OCI-LY7 (cell line): ENCODE measurements at regions not wholly inside any gene's neighbourhood (a gene's known extent, or its start where the extent isn't known, plus 50 kb on each side); places are given as distances from the start of the nearest gene placed in this dataset.

ENCODE experiments used
- BruUV-seq: library from RNA; stranded (reverse); fragments of 400-500 nt; replicated peaks from 2 replicates; lab custom pipeline; 2021; lab: Mats Ljungman, UMichigan
- CTCF ChIA-PET: fragments of 300-600 bp; sonication (Branson Sonifier 250); formaldehyde crosslinking; loops from one replicate; lab custom pipeline; 2022; ENCODE audit warnings: antibody characterized with exemption; ENCODE audit not compliant: unreplicated experiment; lab: Charles Lee
- POLR2A ChIA-PET: fragments of 300-600 bp; sonication (Branson Sonifier 250); formaldehyde crosslinking; loops from one replicate; lab custom pipeline; 2022; ENCODE audit warnings: antibody characterized with exemption; lab: Charles Lee
- DNase-seq: peaks from one replicate; pipeline ENCODE4 v3.0.0-alpha.2; 2015; ENCODE audit warnings: low spot score
- H2AFZ ChIP-seq: fragments of 200-600 bp; sonication (generic), shearing (Covaris generic); 2 replicates; pipeline ENCODE4 v1.6.1; 2014; ENCODE audit warnings: mild to moderate bottlenecking, antibody characterized with exemption, low read length, moderate library complexity
- H3K27ac ChIP-seq: fragments of 200-600 bp; sonication (generic); 2 replicates; pipeline ENCODE4 v1.5.1; 2014; ENCODE audit warnings: mixed run types, low read depth, mild to moderate bottlenecking, moderate library complexity, low read length, inconsistent platforms; ENCODE audit not compliant: poor library complexity, severe bottlenecking
- H3K36me3 ChIP-seq: fragments of 200-600 bp; sonication (generic); 2 replicates; pipeline ENCODE4 v1.6.1; 2014; ENCODE audit warnings: mild to moderate bottlenecking, antibody characterized with exemption, low read length, moderate library complexity, mixed read lengths; ENCODE audit not compliant: insufficient read depth
- H3K4me1 ChIP-seq: fragments of 200-600 bp; sonication (generic); 2 replicates; pipeline ENCODE4 v1.5.1; 2014; ENCODE audit warnings: mild to moderate bottlenecking, low read length; ENCODE audit not compliant: insufficient read depth, poor library complexity, severe bottlenecking
- H3K4me2 ChIP-seq: fragments of 200-600 bp; sonication (generic); 2 replicates; pipeline ENCODE4 v1.6.1; 2014; ENCODE audit warnings: mild to moderate bottlenecking, low read length
- H3K4me3 ChIP-seq: fragments of 200-600 bp; sonication (generic); 2 replicates; pipeline ENCODE4 v1.5.1; 2014; ENCODE audit warnings: mild to moderate bottlenecking, low read depth, low read length; ENCODE audit not compliant: poor library complexity, severe bottlenecking
- H3K79me2 ChIP-seq: fragments of 200-600 bp; sonication (generic); 2 replicates; pipeline ENCODE4 v1.6.1; 2016; ENCODE audit warnings: low read depth, mild to moderate bottlenecking, low read length, moderate library complexity, mixed read lengths; ENCODE audit not compliant: insufficient read depth
- H3K9me2 ChIP-seq: fragments of 200-600 bp; sonication (generic); 2 replicates; pipeline ENCODE4 v1.6.1; 2016; ENCODE audit warnings: mild to moderate bottlenecking, low read length, mixed read lengths; ENCODE audit not compliant: insufficient read depth
- H3K9me3 ChIP-seq: fragments of 200-600 bp; sonication (generic); 2 replicates; pipeline ENCODE4 v1.6.1; 2014; ENCODE audit warnings: mild to moderate bottlenecking, mixed run types, low read length, mixed read lengths
- H4K20me1 ChIP-seq: fragments of 200-600 bp; sonication (generic); 2 replicates; pipeline ENCODE4 v1.6.1; 2014; ENCODE audit warnings: mild to moderate bottlenecking, antibody characterized with exemption, low read length, moderate library complexity, mixed read lengths; ENCODE audit not compliant: insufficient read depth
- CTCF ChIP-seq: fragments of 200-600 bp; sonication (generic); conservative IDR thresholded peaks from 2 replicates; pipeline ENCODE4 v1.5.1; 2014; ENCODE audit warnings: mild to moderate bottlenecking, antibody characterized with exemption, low read length, moderate library complexity, mixed read lengths
- EZH2phosphoT487 ChIP-seq: fragments of 200-600 bp; sonication (generic); IDR thresholded peaks from 2 replicates; pipeline ENCODE4 v1.6.1; 2018; ENCODE audit warnings: low read depth, borderline replicate concordance, mild to moderate bottlenecking, mixed run types, antibody characterized with exemption, low read length, moderate library complexity, mixed read lengths
- intact Hi-C: fragments of 100-400 bp; cut with micrococcal nuclease; formaldehyde crosslinking; loops from one replicate; pipeline ENCODE4 v1.10.0; 2022; ENCODE audit not compliant: unreplicated experiment

- H3K9me2 ChIP-seq: no peaks in the 10 kb centered on the region
- H3K9me3 ChIP-seq: no peaks in the 10 kb centered on the region
- DNase-seq: no peak
- no peak overlapping the region for H3K4me3 ChIP-seq
- TF ChIP-seq CTCF (no peak), EZH2phosphoT487 (no peak)
- no peaks in the 10 kb centered on the region for H4K20me1 ChIP-seq
- POLR2A ChIA-PET: no interaction called here
- intact Hi-C loops: no loop called here
- H3K79me2 ChIP-seq: no peaks in the 10 kb centered on the region
- no peak overlapping the region for H3K27ac ChIP-seq
- CTCF ChIA-PET: no interaction called here
- no peak overlapping the region for H3K4me2 ChIP-seq
- no peaks in the 10 kb centered on the region for H3K4me1 ChIP-seq
- H2AFZ ChIP-seq: no peak overlapping the region
- no peaks in the 10 kb centered on the region for H3K36me3 ChIP-seq
- BruUV-seq: no TSS peak
Measured at GRCh38 chr5:98424681-98425450, 348.6 kb upstream of the RGMB start.

GRCh38 chr5:98425640-98426039 is 347.8 kb upstream of the RGMB start:
- CTCF ChIA-PET: no interaction called here

More at GRCh38 chr5:98425640-98426039, 347.8 kb upstream of the RGMB start:
- Histone ChIP-seq H3K4me1 (no peaks in the 10 kb centered on the region), H3K4me2 (no peak overlapping the region), H3K9me2 (no peaks in the 10 kb centered on the region), H3K27ac (no peak overlapping the region), H3K36me3 (no peaks in the 10 kb centered on the region), H3K9me3 (no peaks in the 10 kb centered on the region), H4K20me1 (no peaks in the 10 kb centered on the region), H3K4me3 (no peak overlapping the region), H3K79me2 (no peaks in the 10 kb centered on the region), H2AFZ (no peak overlapping the region)
- no peak for TF ChIP-seq EZH2phosphoT487
- TF ChIP-seq CTCF: no peak
- DNase-seq: no peak
- intact Hi-C loops: no loop called here
- POLR2A ChIA-PET: no interaction called here
- BruUV-seq: no TSS peak
